Neural progenitor cell (in vitro differentiated cells): ENCODE measurements at regions not wholly inside any gene's neighbourhood (a gene's known extent, or its start where the extent isn't known, plus 50 kb on each side); places are given as distances from the start of the nearest gene placed in this dataset.

Experiments used
- CTCF ChIP-seq: fragments of 200-600 bp; sonication (generic); IDR thresholded peaks from 2 replicates; pipeline ENCODE4 v1.5.1; 2017; ENCODE audit warnings: antibody characterized with exemption, mild to moderate bottlenecking
- EZH2phosphoT487 ChIP-seq: fragments of 200-600 bp; sonication (generic); IDR thresholded peaks from 2 replicates; pipeline ENCODE4 v1.6.1; 2017; ENCODE audit warnings: antibody characterized with exemption

- TF ChIP-seq CTCF (no peak), EZH2phosphoT487 (no peak)
These were observed 99.9 kb upstream of the LINC00305 start for GRCh38 chr18:64248836-64249235.
